IMR-90 (cell line): ENCODE measurements at regions not wholly inside any gene's neighbourhood (a gene's known extent, or its start where the extent isn't known, plus 50 kb on each side); places are given as distances from the start of the nearest gene placed in this dataset.

Experiments
- ATAC-seq: fragments of 200-7000 bp; cut with Tn5 transposase; 2 replicates; pipeline ENCODE4 v1.9.1; 2020; ENCODE audit warnings: low read depth, mild to moderate bottlenecking, moderate library complexity
- BruUV-seq: library from RNA; stranded (reverse); fragments of 400-500 nt; replicated peaks from 2 replicates; lab custom pipeline; 2021; lab: Mats Ljungman, UMichigan
- CTCF ChIA-PET: fragments of 300-600 bp; formaldehyde crosslinking; extraction: SDS; loops from one replicate; lab custom pipeline; 2021; ENCODE audit warnings: antibody characterized with exemption; lab: Yijun Ruan, JAX
- POLR2A ChIA-PET: fragments of 300-600 bp; sonication (Branson Sonifier 250); formaldehyde crosslinking; loops from one replicate; lab custom pipeline; 2022; ENCODE audit warnings: antibody characterized with exemption; ENCODE audit not compliant: unreplicated experiment; lab: Charles Lee
- DNase-seq: peaks from one replicate; pipeline ENCODE4 v3.0.0; 2013
- H2AFZ ChIP-seq: replicated peaks from 2 replicates; pipeline ENCODE3; 2013; ENCODE audit warnings: low read length, mild to moderate bottlenecking; ENCODE audit not compliant: poor library complexity
- H2AK5ac ChIP-seq: 2 replicates; pipeline ENCODE4 v1.6.1; 2013; ENCODE audit warnings: low read depth, low read length, inconsistent platforms
- H2AK9ac ChIP-seq: replicated peaks from 2 replicates; pipeline ENCODE3; 2013; ENCODE audit warnings: mild to moderate bottlenecking, low read depth, low read length, moderate library complexity; ENCODE audit not compliant: poor library complexity
- H2BK120ac ChIP-seq: 2 replicates; pipeline ENCODE4 v1.6.1; 2013; ENCODE audit warnings: low read depth, low read length, inconsistent platforms
- H2BK15ac ChIP-seq: 3 replicates; pipeline ENCODE4 v1.6.1; 2013; ENCODE audit warnings: low read depth, low read length, inconsistent platforms
- H2BK20ac ChIP-seq: 2 replicates; pipeline ENCODE4 v1.6.1; 2013; ENCODE audit warnings: low read depth, mild to moderate bottlenecking, inconsistent platforms, low read length, moderate library complexity
- H2BK5ac ChIP-seq: 2 replicates; pipeline ENCODE4 v1.6.1; 2013; ENCODE audit warnings: mild to moderate bottlenecking, low read depth, low read length, inconsistent platforms; ENCODE audit not compliant: poor library complexity, severe bottlenecking
- H3K14ac ChIP-seq: replicated peaks from 2 replicates; pipeline ENCODE4 v1.6.1; 2013; ENCODE audit warnings: low read depth, low read length, inconsistent platforms
- H3K18ac ChIP-seq: 2 replicates; pipeline ENCODE4 v1.6.1; 2013; ENCODE audit warnings: low read depth, low read length, control low read depth
- H3K23ac ChIP-seq: 2 replicates; pipeline ENCODE4 v1.6.1; 2013; ENCODE audit warnings: low read depth, low read length, inconsistent platforms
- H3K27ac ChIP-seq: 2 replicates; pipeline ENCODE4 v1.5.1; 2013; ENCODE audit warnings: mild to moderate bottlenecking, control low read depth, low read length; ENCODE audit not compliant: insufficient read depth
- H3K27me3 ChIP-seq: 2 replicates; pipeline ENCODE4 v1.6.1; 2013; ENCODE audit warnings: low read length; ENCODE audit not compliant: control insufficient read depth, insufficient read depth
- H3K36me3 ChIP-seq: 2 replicates; pipeline ENCODE4 v1.6.1; 2013; ENCODE audit warnings: low read length, mixed read lengths; ENCODE audit not compliant: control insufficient read depth, insufficient read depth
- H3K4ac ChIP-seq: 2 replicates; pipeline ENCODE4 v1.6.1; 2013; ENCODE audit warnings: low read depth, low read length, inconsistent platforms
- H3K4me1 ChIP-seq: 2 replicates; pipeline ENCODE4 v1.6.1; 2013; ENCODE audit warnings: low read length, mixed read lengths; ENCODE audit not compliant: control insufficient read depth, insufficient read depth
- H3K4me2 ChIP-seq: 2 replicates; pipeline ENCODE4 v1.6.1; 2013; ENCODE audit warnings: low read depth, mild to moderate bottlenecking, control low read depth, low read length, moderate library complexity
- H3K4me3 ChIP-seq: 2 replicates; pipeline ENCODE4 v1.5.1; 2013; ENCODE audit warnings: low read depth, mild to moderate bottlenecking, control low read depth, low read length, moderate library complexity; ENCODE audit not compliant: insufficient read depth
- H3K56ac ChIP-seq: 2 replicates; pipeline ENCODE4 v1.6.1; 2013; ENCODE audit warnings: low read length, inconsistent platforms; ENCODE audit not compliant: insufficient read depth; ENCODE audit errors: extremely low read depth
- H3K79me1 ChIP-seq, 2 experiments: 2 replicates each; pipeline ENCODE4 v1.6.1; 2013; ENCODE audit warnings: low read length in 2 of 2, inconsistent platforms in 1 of 2, low read depth in 1 of 2
- H3K9ac ChIP-seq: 2 replicates; pipeline ENCODE4 v1.6.1; 2013; ENCODE audit warnings: low read depth, low read length, control low read depth
- H3K9me1 ChIP-seq: 2 replicates; pipeline ENCODE4 v1.6.1; 2013; ENCODE audit warnings: low read length, inconsistent platforms; ENCODE audit not compliant: insufficient read depth
- H3K9me3 ChIP-seq: 2 replicates; pipeline ENCODE4 v1.6.1; 2013; ENCODE audit warnings: low read length; ENCODE audit not compliant: control insufficient read depth, insufficient read depth
- H4K20me1 ChIP-seq: 2 replicates; pipeline ENCODE4 v1.6.1; 2013; ENCODE audit warnings: low read length, inconsistent platforms; ENCODE audit not compliant: insufficient read depth
- H4K5ac ChIP-seq: 2 replicates; pipeline ENCODE4 v1.6.1; 2013; ENCODE audit warnings: mild to moderate bottlenecking, low read depth, low read length, control low read depth
- H4K8ac ChIP-seq, 2 experiments: 2 replicates each; pipeline ENCODE4 v1.6.1; 2013; ENCODE audit warnings: low read depth in 2 of 2, low read length in 2 of 2, control low read depth in 1 of 2, inconsistent platforms in 1 of 2
- H4K91ac ChIP-seq: 2 replicates; pipeline ENCODE4 v1.6.1; 2013; ENCODE audit warnings: low read depth, low read length, inconsistent platforms; ENCODE audit not compliant: insufficient read depth
- BHLHE40 ChIP-seq: fragments of 150-350 bp; IDR thresholded peaks from 2 replicates; pipeline ENCODE4 v1.6.1; 2016; ENCODE audit warnings: mild to moderate bottlenecking, low read depth, low read length
- CEBPB ChIP-seq: IDR thresholded peaks from 2 replicates; pipeline ENCODE4 v1.6.1; 2012; ENCODE audit warnings: low read depth, low read length, improper control_type of control experiment
- CHD1 ChIP-seq: IDR thresholded peaks from 2 replicates; pipeline ENCODE4 v1.6.1; 2012; ENCODE audit warnings: low read depth, low read length, improper control_type of control experiment
- FOS ChIP-seq: fragments of 150-350 bp; IDR thresholded peaks from 2 replicates; pipeline ENCODE4 v1.6.1; 2016; ENCODE audit warnings: low read depth, low read length
- MAFK ChIP-seq: IDR thresholded peaks from 2 replicates; pipeline ENCODE4 v1.6.1; 2012; ENCODE audit warnings: low read depth, low read length, improper control_type of control experiment
- MAZ ChIP-seq: IDR thresholded peaks from 2 replicates; pipeline ENCODE4 v1.6.1; 2012; ENCODE audit warnings: low read depth, mild to moderate bottlenecking, low read length, improper control_type of control experiment, moderate library complexity, borderline replicate concordance
- MXI1 ChIP-seq: IDR thresholded peaks from 2 replicates; pipeline ENCODE4 v1.6.1; 2012; ENCODE audit warnings: low read depth, mild to moderate bottlenecking, low read length, moderate library complexity, borderline replicate concordance
- NFE2L2 ChIP-seq: fragments of 150-350 bp; IDR thresholded peaks from 2 replicates; pipeline ENCODE4 v1.6.1; 2016; ENCODE audit warnings: low read depth, mild to moderate bottlenecking, low read length
- RAD21 ChIP-seq: IDR thresholded peaks from 2 replicates; pipeline ENCODE4 v1.6.1; 2012; ENCODE audit warnings: low read length, improper control_type of control experiment
- RCOR1 ChIP-seq: IDR thresholded peaks from 2 replicates; pipeline ENCODE4 v1.6.1; 2012; ENCODE audit warnings: mild to moderate bottlenecking, low read length, improper control_type of control experiment; ENCODE audit not compliant: insufficient replicate concordance
- SMC3 ChIP-seq: fragments of 150-350 bp; IDR thresholded peaks from 2 replicates; pipeline ENCODE4 v1.6.1; 2016; ENCODE audit warnings: low read depth, mild to moderate bottlenecking, antibody characterized with exemption, low read length, moderate library complexity
- WGBS, 2 experiments: methylation state at CpG; one replicate each; pipeline versions ENCODE4 v1.1.5 to v1.1.7; 2013; ENCODE audit warnings: missing lambda C conversion rate in 2 of 2; ENCODE audit not compliant: insufficient read length in 1 of 2; ENCODE audit errors: extremely low coverage in 2 of 2; 5-methylcytosine and 5-hydroxymethylcytosine counted together
- dilution Hi-C: fragments of 300-500 bp; cut with HindIII; formaldehyde crosslinking; loops from one replicate; pipeline ENCODE4 v1.14.3; 2018; ENCODE audit warnings: low sequenced_read_pairs; ENCODE audit not compliant: unreplicated experiment
- in situ Hi-C: fragments of 300-500 bp; cut with MboI; formaldehyde crosslinking; loops from 3 replicates; pipeline ENCODE4 v1.14.3; 2019; ENCODE audit warnings: low sequenced_read_pairs, inconsistent platforms, mixed read lengths
- intact Hi-C: fragments of 100-400 bp; cut with micrococcal nuclease; formaldehyde crosslinking; loops from 2 replicates; pipeline ENCODE4 v1.10.0; 2022
- TF ChIP-seq, protein P1 (sequence below): conservative IDR thresholded peaks from 2 replicates; pipeline ENCODE4 v1.5.1; 2012; ENCODE audit warnings: mild to moderate bottlenecking, low read depth, low read length, improper control_type of control experiment

DNA sequence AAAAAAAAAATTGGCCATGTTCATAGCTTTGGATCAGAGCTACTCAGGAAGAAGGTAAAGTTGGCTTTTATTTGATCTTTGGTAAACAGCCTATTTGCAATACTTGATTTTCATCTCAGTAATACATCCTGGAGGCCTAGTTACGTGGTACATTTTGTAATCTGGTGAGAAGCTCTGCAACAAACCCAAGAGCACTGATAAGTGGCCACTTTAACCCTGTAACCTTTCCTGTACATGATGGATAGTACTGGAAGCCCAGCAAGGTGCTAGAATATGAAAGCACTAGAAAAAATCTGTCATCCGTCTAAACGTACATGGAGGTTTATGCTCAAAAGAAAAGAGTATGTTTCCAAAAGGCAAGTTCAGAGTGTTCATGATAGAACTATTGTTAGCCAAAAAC is 88.3 kb upstream of the BMP2K start:
- Histone ChIP-seq H3K56ac (no peak overlapping the region), H2AFZ (no peak overlapping the region), H3K27ac (no peak overlapping the region), H3K4me1 (peaks cover 2% of the 10 kb centered on the region; the same call in 1 of the 2 replicates), H3K14ac (no peak overlapping the region), H3K27me3 (no peaks in the 10 kb centered on the region; the same call in 1 of the 2 replicates), H3K18ac (no peak overlapping the region), H3K9me3 (no peaks in the 10 kb centered on the region), H4K20me1 (no peaks in the 10 kb centered on the region), H3K4me3 (no peak overlapping the region), H3K9ac (no peak overlapping the region), H4K8ac (no peak overlapping the region), H3K36me3 (no peaks in the 10 kb centered on the region), H2BK5ac (no peak overlapping the region), H2BK15ac (no peak overlapping the region), H3K4ac (no peak overlapping the region), H3K4me2 (no peak overlapping the region), H2BK20ac (no peak overlapping the region), H2AK9ac (no peak overlapping the region), H3K79me1 (no peaks in the 10 kb centered on the region), H4K91ac (no peak overlapping the region; the same call in 1 of the 2 replicates), H3K9me1 (0 out of 2 replicates have a peak, but pooled peaks cover 3% of the 10 kb centered on the region), H4K5ac (no peak overlapping the region), H3K23ac (no peak overlapping the region), H2BK120ac (no peak overlapping the region), H2AK5ac (no peak overlapping the region)
- TF ChIP-seq RAD21 (no peak), CHD1 (no peak), RCOR1 (no peak), MXI1 (no peak), MAFK (no peak), NFE2L2 (no peak), CEBPB (no peak), SMC3 (no peak), BHLHE40 (no peak), FOS (no peak), MAZ (no peak)
- TF ChIP-seq, protein P1, sequence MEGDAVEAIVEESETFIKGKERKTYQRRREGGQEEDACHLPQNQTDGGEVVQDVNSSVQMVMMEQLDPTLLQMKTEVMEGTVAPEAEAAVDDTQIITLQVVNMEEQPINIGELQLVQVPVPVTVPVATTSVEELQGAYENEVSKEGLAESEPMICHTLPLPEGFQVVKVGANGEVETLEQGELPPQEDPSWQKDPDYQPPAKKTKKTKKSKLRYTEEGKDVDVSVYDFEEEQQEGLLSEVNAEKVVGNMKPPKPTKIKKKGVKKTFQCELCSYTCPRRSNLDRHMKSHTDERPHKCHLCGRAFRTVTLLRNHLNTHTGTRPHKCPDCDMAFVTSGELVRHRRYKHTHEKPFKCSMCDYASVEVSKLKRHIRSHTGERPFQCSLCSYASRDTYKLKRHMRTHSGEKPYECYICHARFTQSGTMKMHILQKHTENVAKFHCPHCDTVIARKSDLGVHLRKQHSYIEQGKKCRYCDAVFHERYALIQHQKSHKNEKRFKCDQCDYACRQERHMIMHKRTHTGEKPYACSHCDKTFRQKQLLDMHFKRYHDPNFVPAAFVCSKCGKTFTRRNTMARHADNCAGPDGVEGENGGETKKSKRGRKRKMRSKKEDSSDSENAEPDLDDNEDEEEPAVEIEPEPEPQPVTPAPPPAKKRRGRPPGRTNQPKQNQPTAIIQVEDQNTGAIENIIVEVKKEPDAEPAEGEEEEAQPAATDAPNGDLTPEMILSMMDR, result no peak
- no peak for DNase-seq
- ChIA-PET CTCF (no interaction called here), POLR2A (no interaction called here)
- dilution Hi-C loops, result no loop called here
- in situ Hi-C loops, result no loop called here
- WGBS, 2 experiments, result no CpG with 5 or more reads among the region's 3 CpGs
- ATAC-seq, result no peak
- intact Hi-C loops, result no loop called here
- BruUV-seq, result no TSS peak
